ENCODE measurements at regions not wholly inside any gene's neighbourhood (a gene's known extent, or its start where the extent isn't known, plus 50 kb on each side); places are given as distances from the start of the nearest gene placed in this dataset.

DNA sequence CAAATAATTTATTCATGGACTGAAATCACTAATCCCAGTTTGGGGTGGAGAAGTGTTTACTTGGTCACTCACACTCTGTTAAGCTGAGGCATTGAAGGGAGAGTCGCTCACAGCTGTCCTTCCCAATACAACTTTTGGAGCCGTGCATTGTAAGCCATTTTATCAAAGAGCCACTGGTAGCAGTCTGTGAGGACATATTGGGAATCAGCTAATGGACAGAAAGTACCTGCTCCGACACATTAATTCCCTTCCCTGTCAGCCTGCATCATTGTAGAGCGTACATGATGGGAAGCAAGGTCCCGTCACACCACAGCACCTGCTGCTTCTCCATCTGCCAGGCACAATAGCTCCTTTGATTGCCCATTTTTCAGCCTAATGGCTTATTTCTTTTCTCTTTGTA, 643.2 kb downstream of the SQOR start:
- BruUV-seq (replicated peaks), result no TSS peak
- ChIA-PET POLR2A (no interaction called here), CTCF (no interaction called here), RAD21 (ENCODE audit: low non-redundant PET in 1 of 2, low total read pairs in 2 of 2, uncharacterized antibody in 2 of 2, unreplicated experiment in 2 of 2) (no interaction called here)
- Histone ChIP-seq H3K9me3 (ENCODE audit: control insufficient read depth in 1 of 2, insufficient read depth in 1 of 2, low read depth in 1 of 2, low read length in 2 of 2) (peaks cover 22 to 46% of the 10 kb centered on the region in 2 experiments; a peak in 2 of 4 replicates), H3K27ac (ENCODE audit: low read depth, low read length) (no peak overlapping the region), H3K27me3 (ENCODE audit: insufficient read depth, low read length) (no peaks in the 10 kb centered on the region), H2AFZ (ENCODE audit: low read depth, low read length, poor library complexity, severe bottlenecking) (no peak overlapping the region), H3K9ac (ENCODE audit: low read length) (no peak overlapping the region), H3K9me2 (ENCODE audit: insufficient read depth) (no peaks in the 10 kb centered on the region), H3K36me3 (ENCODE audit: control insufficient read depth in 1 of 2, insufficient read depth in 2 of 2, low read length in 2 of 2) (no peaks in the 10 kb centered on the region), H3K4me3 (replicated peaks in 1 of 2; ENCODE audit: low read depth in 1 of 2, low read length in 2 of 2) (no peak overlapping the region), H3K79me2 (ENCODE audit: insufficient read depth, low read length) (no peaks in the 10 kb centered on the region), H3K4me2 (ENCODE audit: low read length) (no peak overlapping the region), H3K4me1 (ENCODE audit: control insufficient read depth in 1 of 2, insufficient read depth in 2 of 2, low read length in 2 of 2) (no peaks in the 10 kb centered on the region), H4K20me1 (ENCODE audit: insufficient read depth) (no peaks in the 10 kb centered on the region)
- DNase-seq (ENCODE audit: low read depth, low spot score) (no peak), ATAC-seq (no peak)
- intact Hi-C loops (cut with micrococcal nuclease), result no loop called here
- TF ChIP-seq ELF1 (IDR thresholded peaks at IDR 0.05; ENCODE audit: borderline replicate concordance, low read depth) (no peak), FOSL1 (IDR thresholded peaks at IDR 0.05; ENCODE audit: low read depth) (no peak), CEBPB (IDR thresholded peaks at IDR 0.05; ENCODE audit: low read depth) (no peak), SRF (IDR thresholded peaks at IDR 0.05; ENCODE audit: low read depth) (no peak), ZNF274 (IDR thresholded peaks at IDR 0.05; ENCODE audit: low read depth, low read length) (no peak), EZH2 (IDR thresholded peaks at IDR 0.05) (no peak), EGR1 (IDR thresholded peaks at IDR 0.05; ENCODE audit: low read depth) (no peak), ZFX (IDR thresholded peaks at IDR 0.05) (no peak), SIN3A (IDR thresholded peaks at IDR 0.05; ENCODE audit: low read depth) (no peak), SP1 (IDR thresholded peaks at IDR 0.05; ENCODE audit: low read depth) (no peak), YY1 (IDR thresholded peaks at IDR 0.05; ENCODE audit: extremely low read depth, insufficient replicate concordance, low read depth, low read length) (no peak), EZH2phosphoT487 (IDR thresholded peaks at IDR 0.05; ENCODE audit: borderline replicate concordance) (no peak), JUND (IDR thresholded peaks at IDR 0.05) (no peak), POLR2AphosphoS5 (IDR thresholded peaks at IDR 0.05; ENCODE audit: low read depth, low read length) (no peak), CBX3 (IDR thresholded peaks at IDR 0.05; ENCODE audit: low read depth) (no peak)
- TF ChIP-seq, protein P1, sequence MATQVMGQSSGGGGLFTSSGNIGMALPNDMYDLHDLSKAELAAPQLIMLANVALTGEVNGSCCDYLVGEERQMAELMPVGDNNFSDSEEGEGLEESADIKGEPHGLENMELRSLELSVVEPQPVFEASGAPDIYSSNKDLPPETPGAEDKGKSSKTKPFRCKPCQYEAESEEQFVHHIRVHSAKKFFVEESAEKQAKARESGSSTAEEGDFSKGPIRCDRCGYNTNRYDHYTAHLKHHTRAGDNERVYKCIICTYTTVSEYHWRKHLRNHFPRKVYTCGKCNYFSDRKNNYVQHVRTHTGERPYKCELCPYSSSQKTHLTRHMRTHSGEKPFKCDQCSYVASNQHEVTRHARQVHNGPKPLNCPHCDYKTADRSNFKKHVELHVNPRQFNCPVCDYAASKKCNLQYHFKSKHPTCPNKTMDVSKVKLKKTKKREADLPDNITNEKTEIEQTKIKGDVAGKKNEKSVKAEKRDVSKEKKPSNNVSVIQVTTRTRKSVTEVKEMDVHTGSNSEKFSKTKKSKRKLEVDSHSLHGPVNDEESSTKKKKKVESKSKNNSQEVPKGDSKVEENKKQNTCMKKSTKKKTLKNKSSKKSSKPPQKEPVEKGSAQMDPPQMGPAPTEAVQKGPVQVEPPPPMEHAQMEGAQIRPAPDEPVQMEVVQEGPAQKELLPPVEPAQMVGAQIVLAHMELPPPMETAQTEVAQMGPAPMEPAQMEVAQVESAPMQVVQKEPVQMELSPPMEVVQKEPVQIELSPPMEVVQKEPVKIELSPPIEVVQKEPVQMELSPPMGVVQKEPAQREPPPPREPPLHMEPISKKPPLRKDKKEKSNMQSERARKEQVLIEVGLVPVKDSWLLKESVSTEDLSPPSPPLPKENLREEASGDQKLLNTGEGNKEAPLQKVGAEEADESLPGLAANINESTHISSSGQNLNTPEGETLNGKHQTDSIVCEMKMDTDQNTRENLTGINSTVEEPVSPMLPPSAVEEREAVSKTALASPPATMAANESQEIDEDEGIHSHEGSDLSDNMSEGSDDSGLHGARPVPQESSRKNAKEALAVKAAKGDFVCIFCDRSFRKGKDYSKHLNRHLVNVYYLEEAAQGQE (IDR thresholded peaks at IDR 0.05; ENCODE audit: low read depth), result no peak
- TF ChIP-seq, protein P2, sequence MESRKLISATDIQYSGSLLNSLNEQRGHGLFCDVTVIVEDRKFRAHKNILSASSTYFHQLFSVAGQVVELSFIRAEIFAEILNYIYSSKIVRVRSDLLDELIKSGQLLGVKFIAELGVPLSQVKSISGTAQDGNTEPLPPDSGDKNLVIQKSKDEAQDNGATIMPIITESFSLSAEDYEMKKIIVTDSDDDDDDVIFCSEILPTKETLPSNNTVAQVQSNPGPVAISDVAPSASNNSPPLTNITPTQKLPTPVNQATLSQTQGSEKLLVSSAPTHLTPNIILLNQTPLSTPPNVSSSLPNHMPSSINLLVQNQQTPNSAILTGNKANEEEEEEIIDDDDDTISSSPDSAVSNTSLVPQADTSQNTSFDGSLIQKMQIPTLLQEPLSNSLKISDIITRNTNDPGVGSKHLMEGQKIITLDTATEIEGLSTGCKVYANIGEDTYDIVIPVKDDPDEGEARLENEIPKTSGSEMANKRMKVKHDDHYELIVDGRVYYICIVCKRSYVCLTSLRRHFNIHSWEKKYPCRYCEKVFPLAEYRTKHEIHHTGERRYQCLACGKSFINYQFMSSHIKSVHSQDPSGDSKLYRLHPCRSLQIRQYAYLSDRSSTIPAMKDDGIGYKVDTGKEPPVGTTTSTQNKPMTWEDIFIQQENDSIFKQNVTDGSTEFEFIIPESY (IDR thresholded peaks at IDR 0.05; ENCODE audit: extremely low read depth, insufficient replicate concordance, low read length), result no peak
- TF ChIP-seq, protein P3, sequence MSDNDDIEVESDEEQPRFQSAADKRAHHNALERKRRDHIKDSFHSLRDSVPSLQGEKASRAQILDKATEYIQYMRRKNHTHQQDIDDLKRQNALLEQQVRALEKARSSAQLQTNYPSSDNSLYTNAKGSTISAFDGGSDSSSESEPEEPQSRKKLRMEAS (IDR thresholded peaks at IDR 0.05), result no peak
- TF ChIP-seq, protein P4, sequence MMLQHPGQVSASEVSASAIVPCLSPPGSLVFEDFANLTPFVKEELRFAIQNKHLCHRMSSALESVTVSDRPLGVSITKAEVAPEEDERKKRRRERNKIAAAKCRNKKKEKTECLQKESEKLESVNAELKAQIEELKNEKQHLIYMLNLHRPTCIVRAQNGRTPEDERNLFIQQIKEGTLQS (IDR thresholded peaks at IDR 0.05), result no peak

Data from HCT116 (cell line).